K562 (cell line): ENCODE measurements at regions not wholly inside any gene's neighbourhood (a gene's known extent, or its start where the extent isn't known, plus 50 kb on each side); places are given as distances from the start of the nearest gene placed in this dataset.
"Not testable (repeated sequence)": the region's sequence is repeated elsewhere in the genome, so short reads cannot be mapped to it uniquely, and the experiment has no call there.

Experiments used
- ATAC-seq: fragments of 200-7000 bp; cut with Tn5 transposase; 3 replicates; pipeline ENCODE4 v1.9.1; 2020; ENCODE audit warnings: moderate library complexity
- BruUV-seq: library from RNA; stranded (reverse); fragments of 400-500 nt; replicated peaks from 2 replicates; lab custom pipeline; 2021; lab: Mats Ljungman, UMichigan
- CTCF ChIA-PET: fragments of 300-600 bp; formaldehyde crosslinking; extraction: SDS; loops from one replicate; lab custom pipeline; 2021; ENCODE audit warnings: low intra/inter-chr PET ratio; lab: Yijun Ruan, JAX
- POLR2A ChIA-PET: fragments of 300-600, 350-650 bp; sonication (Branson Sonifier 250); formaldehyde crosslinking; extraction: SDS; loops from one replicate; lab custom pipeline; 2021; ENCODE audit warnings: antibody characterized with exemption, inconsistent platforms; lab: Yijun Ruan, JAX
- DNase-seq, 4 experiments: peaks; one replicate each; pipeline versions ENCODE4 v3.0.0 to v3.0.0-alpha.2; 2011 to 2018; ENCODE audit warnings: low spot score in 3 of 4, mixed read lengths in 3 of 4; ENCODE audit errors: extremely low read depth in 1 of 4
- FAIRE-seq: peaks from 2 replicates; lab custom pipeline; 2011; peaks lifted over from hg19 to GRCh38; lab: Jason Lieb, UNC
- H2AFZ ChIP-seq: 2 replicates; pipeline ENCODE4 v1.6.0; 2011; ENCODE audit warnings: low read depth, low read length, control low read depth, inconsistent platforms
- H3K27ac ChIP-seq: fragments of 200-600 bp; 3 replicates; pipeline ENCODE4 v1.8.0; 2011; ENCODE audit warnings: low read depth, mild to moderate bottlenecking, control low read depth, inconsistent platforms, low read length, moderate library complexity, mixed read lengths; ENCODE audit errors: extremely low read depth
- H3K27me3 ChIP-seq, 2 experiments: fragments of 300-600 bp in 1 of 2; 2 replicates in 1 of 2; 3 replicates in 1 of 2; pipeline versions ENCODE4 v1.6.0 to v1.8.0; 2011; ENCODE audit warnings: inconsistent platforms in 2 of 2, low read length in 2 of 2, mild to moderate bottlenecking in 1 of 2, mixed read lengths in 1 of 2, moderate library complexity in 1 of 2; ENCODE audit not compliant: control insufficient read depth in 2 of 2, insufficient read depth in 2 of 2
- H3K36me3 ChIP-seq: fragments of 300-600 bp; 3 replicates; pipeline ENCODE4 v1.8.0; 2011; ENCODE audit warnings: mild to moderate bottlenecking, low read length, inconsistent platforms; ENCODE audit not compliant: control insufficient read depth, insufficient read depth
- H3K4me1 ChIP-seq, 2 experiments: fragments of 200-600 bp in 1 of 2; replicated peaks in 1 of 2; 2 replicates in 1 of 2; 3 replicates in 1 of 2; pipeline versions ENCODE4 v1.5.1 to v1.8.0; 2011; ENCODE audit warnings: inconsistent platforms in 2 of 2, low read length in 2 of 2, mild to moderate bottlenecking in 1 of 2, mixed read lengths in 1 of 2, moderate library complexity in 1 of 2; ENCODE audit not compliant: control insufficient read depth in 2 of 2, insufficient read depth in 2 of 2
- H3K4me2 ChIP-seq: 2 replicates; pipeline ENCODE4 v1.6.1; 2011; ENCODE audit warnings: low read length, control low read depth, inconsistent platforms, mixed read lengths; ENCODE audit not compliant: insufficient read depth
- H3K4me3 ChIP-seq: fragments of 200-600 bp; sonication (generic), shearing (Covaris generic); 2 replicates; pipeline ENCODE4 v1.5.1; 2016; ENCODE audit warnings: control low read depth, inconsistent platforms
- H3K79me2 ChIP-seq: fragments of 200-600 bp; 3 replicates; pipeline ENCODE4 v1.8.0; 2011; ENCODE audit warnings: low read length, inconsistent platforms; ENCODE audit not compliant: control insufficient read depth, insufficient read depth
- H3K9ac ChIP-seq, 2 experiments: 2 replicates each; pipeline versions ENCODE4 v1.6.0 to v1.6.1; 2011; ENCODE audit warnings: low read depth in 2 of 2, low read length in 2 of 2, control low read depth in 1 of 2, inconsistent platforms in 1 of 2, mild to moderate bottlenecking in 1 of 2, mixed read lengths in 1 of 2; ENCODE audit not compliant: insufficient read depth in 1 of 2
- H3K9me1 ChIP-seq: one replicate; pipeline ENCODE4 v1.6.0; 2011; ENCODE audit warnings: inconsistent platforms, mild to moderate bottlenecking, low read length, moderate library complexity; ENCODE audit not compliant: control insufficient read depth, insufficient read depth
- H3K9me3 ChIP-seq: replicated peaks from 2 replicates; pipeline ENCODE4 v1.5.1; 2011; ENCODE audit warnings: low read depth, low read length, inconsistent platforms; ENCODE audit not compliant: control insufficient read depth, insufficient read depth
- H4K20me1 ChIP-seq: replicated peaks from 2 replicates; pipeline ENCODE4 v1.6.1; 2011; ENCODE audit warnings: low read length, inconsistent platforms, mixed read lengths; ENCODE audit not compliant: control insufficient read depth, insufficient read depth
- CBFA2T2 ChIP-seq: fragments of 450-650 bp; conservative IDR thresholded peaks from 2 replicates; pipeline ENCODE4 v1.6.1; 2017; ENCODE audit warnings: mild to moderate bottlenecking
- GABPB2 ChIP-seq: fragments of 250-450 bp; sonication (Bioruptor Pico); conservative IDR thresholded peaks from 2 replicates; pipeline ENCODE4 v1.5.1; 2021; ENCODE audit warnings: mild to moderate bottlenecking
- MEIS2 ChIP-seq: fragments of 450-650 bp; IDR thresholded peaks from 2 replicates; pipeline ENCODE4 v1.6.1; 2014; ENCODE audit warnings: mild to moderate bottlenecking; ENCODE audit not compliant: partially characterized antibody
- PBX2 ChIP-seq, 2 experiments: IDR thresholded peaks in 1 of 2; conservative IDR thresholded peaks in 1 of 2; 2 replicates each; pipeline ENCODE4 v1.6.1; 2016; ENCODE audit warnings: low read depth in 2 of 2, mild to moderate bottlenecking in 1 of 2, missing compliant biosample characterization in 1 of 2, missing genetic modification characterization in 1 of 2, moderate library complexity in 1 of 2
- PKNOX1 ChIP-seq: fragments of 450-650 bp; IDR thresholded peaks from 2 replicates; pipeline ENCODE4 v1.6.1; 2016
- ZNF280A ChIP-seq: fragments of 450-650 bp; IDR thresholded peaks from 2 replicates; pipeline ENCODE4 v1.6.1; 2018; ENCODE audit warnings: mild to moderate bottlenecking, low read depth; ENCODE audit not compliant: partially characterized antibody
- WGBS: fragments of 100-300 bp; shearing (Covaris generic); methylation state at CpG from one replicate; pipeline ENCODE4 v1.1.6; 2016; ENCODE audit warnings: low coverage, mixed read lengths; ENCODE audit not compliant: insufficient coverage; ENCODE audit errors: missing lambda C conversion rate; 5-methylcytosine and 5-hydroxymethylcytosine counted together
- in situ Hi-C: fragments of 300-500 bp; cut with MboI; formaldehyde crosslinking; loops from 4 replicates; pipeline ENCODE4 v1.15.0; 2018; ENCODE audit warnings: inconsistent platforms, mixed read lengths
- intact Hi-C: fragments of 100-400 bp; cut with micrococcal nuclease; formaldehyde crosslinking; loops from 2 replicates; pipeline ENCODE4 v1.14.2; 2022

- no peak overlapping the region for H3K9ac ChIP-seq
- H3K4me1 ChIP-seq = no peaks in the 10 kb centered on the region
- peak; percentile 52 for ATAC-seq
- TF ChIP-seq PKNOX1 = peak; percentile 30
- TF ChIP-seq MEIS2 = peak; percentile 60
- 0 out of 2 replicates have a peak, but pooled peaks have one; percentile 3 for TF ChIP-seq CBFA2T2
- TF ChIP-seq PBX2 (CRISPR knock-in tag; IDR thresholded peaks at IDR 0.05; ENCODE audit: low read depth) = no peak
- peak; percentile 50 for TF ChIP-seq PBX2 (tag; conservative IDR thresholded peaks at IDR 0.05; ENCODE audit: low read depth)
- TF ChIP-seq ZNF280A = no peak
- TF ChIP-seq GABPB2 = no peak
- TF ChIP-seq, all 486 proteins: peak for 4
- DNase-seq = peak in 1 of 4 experiments; percentile 6
- FAIRE-seq = no peak
- in situ Hi-C loops = no loop called here
- H4K20me1 ChIP-seq = no peaks in the 10 kb centered on the region
- H3K79me2 ChIP-seq = no peaks in the 10 kb centered on the region
- no peak overlapping the region for H3K4me3 ChIP-seq
- POLR2A ChIA-PET = interaction anchor here (0.6 kb wide), 1 partner anchor 249 kb away, joined by 5 read pairs; no protein-coding TSS in a partner anchor
- H3K27ac ChIP-seq = no peak overlapping the region
- H3K4me2 ChIP-seq = no peak overlapping the region
- H3K36me3 ChIP-seq = no peaks in the 10 kb centered on the region
- H2AFZ ChIP-seq = no peak overlapping the region
- H3K9me1 ChIP-seq = no peaks in the 10 kb centered on the region
- WGBS = 3% methylated on average over 4 of the region's 4 CpGs
- intact Hi-C loops = no loop called here
- CTCF ChIA-PET = no interaction called here
- no peaks in the 10 kb centered on the region for H3K9me3 ChIP-seq
- H3K27me3 ChIP-seq = no peaks in the 10 kb centered on the region
- no TSS peak for BruUV-seq
Observed at GRCh38 chr13:18714889-18715288, 466.7 kb downstream of the TUBA3C start.

DNA sequence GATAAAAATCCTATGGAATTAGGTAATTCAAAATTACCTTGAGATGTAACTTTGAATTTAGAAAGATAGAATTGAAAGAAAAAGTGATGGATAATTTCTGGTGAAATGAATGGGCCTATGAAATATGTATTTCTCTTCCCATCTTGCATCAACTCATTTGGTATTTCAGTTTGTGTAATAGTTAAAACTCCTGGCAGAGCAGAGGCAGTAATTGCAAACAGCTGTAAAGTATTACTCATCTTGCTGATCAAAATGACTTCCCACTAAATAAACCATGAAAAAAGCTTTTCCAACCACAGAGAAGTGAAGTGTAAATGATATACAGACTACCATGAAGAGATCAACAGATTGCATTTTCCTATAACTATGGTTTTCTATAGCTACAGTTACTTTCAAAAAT, 471.0 kb downstream of the TUBA3C start:
- H3K4me1 ChIP-seq, H2AFZ ChIP-seq, H3K36me3 ChIP-seq, in situ Hi-C loops, H3K9me1 ChIP-seq, CTCF ChIA-PET, POLR2A ChIA-PET, H3K27me3 ChIP-seq, H3K4me2 ChIP-seq, H3K9me3 ChIP-seq, H3K9ac ChIP-seq, H3K27ac ChIP-seq, H3K79me2 ChIP-seq, intact Hi-C loops, BruUV-seq, H3K4me3 ChIP-seq, H4K20me1 ChIP-seq, FAIRE-seq, DNase-seq, ATAC-seq: not testable (repeated sequence)
